HEK293 (cell line): ENCODE measurements at regions not wholly inside any gene's neighbourhood (a gene's known extent, or its start where the extent isn't known, plus 50 kb on each side); places are given as distances from the start of the nearest gene placed in this dataset.

Experiments used
- CTCF ChIA-PET: fragments of 350-600 bp; formaldehyde crosslinking; extraction: SDS; loops from one replicate; lab custom pipeline; 2021; ENCODE audit warnings: antibody characterized with exemption; lab: Yijun Ruan, JAX
- POLR2A ChIA-PET: fragments of 300-600 bp; formaldehyde crosslinking; extraction: SDS; loops from one replicate; lab custom pipeline; 2020; ENCODE audit warnings: antibody characterized with exemption, inconsistent platforms; lab: Yijun Ruan, JAX
- H3K27ac ChIP-seq: fragments of 200-500 bp; sonication (Bioruptor generic); 2 replicates; pipeline ENCODE4 v1.5.1; 2014; ENCODE audit warnings: low read depth, low read length, control low read depth, inconsistent platforms; ENCODE audit errors: extremely low read depth
- H3K36me3 ChIP-seq, 2 experiments: fragments of 200-500 bp in 1 of 2; sonication (Bioruptor generic) in 1 of 2; 1 replicate in 1 of 2; 2 replicates in 1 of 2; pipeline ENCODE4 v1.5.1; 2014 to 2017; ENCODE audit warnings: inconsistent platforms in 2 of 2, low read length in 2 of 2; ENCODE audit not compliant: control insufficient read depth in 2 of 2, insufficient read depth in 1 of 2
- H3K4me1 ChIP-seq: fragments of 200-500 bp; sonication (Bioruptor generic); 2 replicates; pipeline ENCODE4 v1.5.1; 2014; ENCODE audit warnings: mild to moderate bottlenecking, low read length, inconsistent platforms; ENCODE audit not compliant: control insufficient read depth, insufficient read depth
- H3K4me3 ChIP-seq: 2 replicates; pipeline ENCODE4 v1.5.1; 2011; ENCODE audit warnings: low read depth, mild to moderate bottlenecking, control low read depth, low read length, moderate library complexity
- H3K9me3 ChIP-seq: fragments of 200-500 bp; sonication (Bioruptor generic); 2 replicates; pipeline ENCODE4 v1.5.1; 2014; ENCODE audit warnings: low read depth, low read length, inconsistent platforms; ENCODE audit not compliant: control insufficient read depth, insufficient read depth
- GLI4 ChIP-seq: fragments of 450-650 bp; formaldehyde crosslinking; IDR thresholded peaks from 2 replicates; pipeline ENCODE4 v1.5.1; 2016; ENCODE audit warnings: missing biosample characterization, missing genetic modification characterization
- IKZF3 ChIP-seq: fragments of 450-650 bp; IDR thresholded peaks from 2 replicates; pipeline ENCODE4 v1.5.0; 2018; ENCODE audit warnings: missing biosample characterization, mild to moderate bottlenecking, missing genetic modification characterization, moderate library complexity
- SCRT1 ChIP-seq: fragments of 450-650 bp; formaldehyde crosslinking; IDR thresholded peaks from 2 replicates; pipeline ENCODE4 v1.5.1; 2016; ENCODE audit warnings: missing biosample characterization, missing genetic modification characterization, borderline replicate concordance
- SETDB1 ChIP-seq: IDR thresholded peaks from one replicate; pipeline ENCODE4 v1.6.1; 2017; ENCODE audit warnings: mild to moderate bottlenecking, low read length, moderate library complexity, mixed read lengths; ENCODE audit not compliant: insufficient read length
- TCF7L2 ChIP-seq: IDR thresholded peaks from 2 replicates; pipeline ENCODE4 v1.6.1; 2011; ENCODE audit warnings: low read depth, mild to moderate bottlenecking, inconsistent platforms, low read length, moderate library complexity, borderline replicate concordance
- ZBTB20 ChIP-seq: fragments of 450-650 bp; formaldehyde crosslinking; IDR thresholded peaks from 2 replicates; pipeline ENCODE4 v1.5.1; 2016; ENCODE audit warnings: missing biosample characterization, missing genetic modification characterization
- ZBTB48 ChIP-seq: fragments of 450-650 bp; formaldehyde crosslinking; IDR thresholded peaks from 2 replicates; pipeline ENCODE4 v1.5.1; 2016; ENCODE audit warnings: missing biosample characterization, missing genetic modification characterization
- ZNF302 ChIP-seq: fragments of 450-650 bp; formaldehyde crosslinking; IDR thresholded peaks from 2 replicates; pipeline ENCODE4 v1.5.1; 2016; ENCODE audit warnings: missing biosample characterization, missing genetic modification characterization, low read depth
- ZNF324 ChIP-seq: fragments of 450-650 bp; formaldehyde crosslinking; IDR thresholded peaks from 2 replicates; pipeline ENCODE4 v1.5.1; 2016; ENCODE audit warnings: missing biosample characterization, missing genetic modification characterization
- ZNF366 ChIP-seq: fragments of 450-650 bp; formaldehyde crosslinking; conservative IDR thresholded peaks from 2 replicates; pipeline ENCODE4 v1.5.1; 2016; ENCODE audit warnings: missing biosample characterization, missing genetic modification characterization
- ZNF391 ChIP-seq: fragments of 450-650 bp; formaldehyde crosslinking; IDR thresholded peaks from 2 replicates; pipeline ENCODE4 v1.5.1; 2016; ENCODE audit warnings: low read depth, missing biosample characterization, missing genetic modification characterization, borderline replicate concordance
- ZNF473 ChIP-seq: fragments of 450-650 bp; formaldehyde crosslinking; IDR thresholded peaks from 2 replicates; pipeline ENCODE4 v1.5.1; 2017; ENCODE audit warnings: missing biosample characterization, missing genetic modification characterization
- ZNF501 ChIP-seq: fragments of 450-650 bp; formaldehyde crosslinking; IDR thresholded peaks from 2 replicates; pipeline ENCODE4 v1.5.1; 2016; ENCODE audit warnings: missing biosample characterization, missing genetic modification characterization
- ZNF677 ChIP-seq: fragments of 450-650 bp; IDR thresholded peaks from 2 replicates; pipeline ENCODE4 v1.5.0; 2018; ENCODE audit warnings: missing biosample characterization, mild to moderate bottlenecking, missing genetic modification characterization, moderate library complexity
- ZNF777 ChIP-seq: fragments of 450-650 bp; formaldehyde crosslinking; IDR thresholded peaks from 2 replicates; pipeline ENCODE4 v1.5.1; 2017; ENCODE audit warnings: missing biosample characterization, missing genetic modification characterization, borderline replicate concordance
- ZNF843 ChIP-seq: fragments of 450-650 bp; formaldehyde crosslinking; IDR thresholded peaks from 2 replicates; pipeline ENCODE4 v1.5.1; 2016; ENCODE audit warnings: missing biosample characterization, missing genetic modification characterization
- ZXDB ChIP-seq: fragments of 450-650 bp; formaldehyde crosslinking; IDR thresholded peaks from 2 replicates; pipeline ENCODE4 v1.5.1; 2016; ENCODE audit warnings: missing biosample characterization, missing genetic modification characterization
- TF ChIP-seq, protein P1 (sequence below): fragments of 450-650 bp; formaldehyde crosslinking; IDR thresholded peaks from 2 replicates; pipeline ENCODE4 v1.5.1; 2017; ENCODE audit warnings: missing biosample characterization, missing genetic modification characterization
- TF ChIP-seq, protein P2 (sequence below): fragments of 450-650 bp; formaldehyde crosslinking; IDR thresholded peaks from 2 replicates; pipeline ENCODE4 v1.5.1; 2016; ENCODE audit warnings: missing biosample characterization, missing genetic modification characterization

DNA sequence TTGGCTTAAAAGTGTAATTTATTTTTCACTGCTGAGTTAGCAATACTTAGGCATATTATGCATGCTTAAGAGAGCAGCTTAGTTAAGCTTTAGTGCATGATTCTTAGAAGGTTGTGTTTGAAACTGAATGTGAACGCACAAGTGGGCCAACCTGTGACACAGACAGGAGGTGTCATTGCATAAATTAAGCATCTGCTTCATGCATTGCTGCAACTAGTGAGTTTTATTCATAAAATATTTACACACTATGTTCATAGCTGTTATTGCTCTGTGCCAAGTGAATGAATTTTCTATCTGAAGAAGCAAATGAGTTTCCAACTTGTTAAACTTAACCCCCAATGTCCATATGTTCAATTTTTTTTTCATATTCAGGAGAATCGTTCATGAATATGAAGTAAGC, 806.4 kb downstream of the GALR1 start:
- TF ChIP-seq IKZF3 (no peak), ZNF777 (tag by site-specific recombination) (no peak), ZNF677 (tag by site-specific recombination) (no peak), ZBTB48 (tag by site-specific recombination) (no peak), ZNF302 (tag by site-specific recombination) (no peak), SETDB1 (no peak), ZXDB (tag by site-specific recombination) (no peak), TCF7L2 (no peak), ZNF324 (tag by site-specific recombination) (no peak), ZNF473 (no peak)
- H3K4me1 ChIP-seq = no peaks in the 10 kb centered on the region
- no peak overlapping the region for H3K4me3 ChIP-seq
- H3K36me3 ChIP-seq = no peaks in the 10 kb centered on the region
- CTCF ChIA-PET = interaction anchor here (1.0 kb wide), 1 partner anchor 9 kb away, joined by 3 read pairs; no protein-coding TSS in a partner anchor
- no peaks in the 10 kb centered on the region for H3K9me3 ChIP-seq
- H3K27ac ChIP-seq = no peak overlapping the region
- POLR2A ChIA-PET = no interaction called here

DNA sequence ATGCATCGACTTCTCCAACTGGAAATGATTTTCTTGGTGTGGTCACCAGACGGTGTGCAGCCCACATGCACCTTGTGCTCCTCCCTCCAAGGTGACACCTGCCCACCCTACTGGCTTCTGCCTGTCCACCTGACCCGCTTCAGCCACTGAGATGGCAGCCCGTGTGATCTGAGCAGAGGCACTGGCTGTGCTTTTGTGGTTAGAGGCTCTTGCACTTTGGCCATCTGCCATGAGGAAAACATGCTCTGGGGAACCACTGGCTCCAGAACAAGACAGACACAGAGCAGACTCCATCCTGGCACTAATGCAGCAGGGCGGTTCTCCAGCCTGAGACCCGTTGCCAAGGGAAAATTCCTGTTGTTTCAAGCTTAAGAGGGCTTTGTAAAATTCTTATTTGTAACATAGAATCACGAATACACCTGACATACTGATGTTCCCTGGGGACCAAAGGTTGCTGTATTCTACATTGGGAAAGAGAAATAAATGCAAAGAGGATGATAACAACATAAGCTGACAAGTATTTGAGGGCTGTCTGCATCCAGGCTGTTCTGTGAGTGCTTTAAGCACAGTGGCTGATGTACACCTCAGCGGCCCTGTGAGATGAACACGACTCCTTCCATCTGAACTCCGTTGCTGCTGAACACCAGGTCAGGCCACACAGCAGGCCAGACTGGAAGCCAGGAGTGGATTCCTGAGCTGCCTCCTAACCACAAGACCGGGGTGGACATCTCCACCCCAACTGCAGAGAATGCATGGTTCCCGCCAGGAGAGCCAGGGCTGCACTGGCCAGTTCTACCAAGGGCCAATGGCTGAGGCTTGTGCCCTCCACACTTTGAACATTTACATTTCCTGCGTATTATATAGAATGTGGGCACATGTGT, 820.4 kb downstream of the GALR1 start:
- H3K4me3 ChIP-seq = no peak overlapping the region
- no peaks in the 10 kb centered on the region for H3K36me3 ChIP-seq
- ChIA-PET POLR2A (no interaction called here), CTCF (interaction anchor here (0.7 to 1.2 kb wide), 4 partner anchors 24 to 916 kb away, joined by 3 to 4 read pairs (median 3); no protein-coding TSS in a partner anchor)
- H3K9me3 ChIP-seq = no peaks in the 10 kb centered on the region
- H3K4me1 ChIP-seq = 0 out of 2 replicates have a peak, but pooled peaks cover 2% of the 10 kb centered on the region
- H3K27ac ChIP-seq = no peak overlapping the region
- TF ChIP-seq IKZF3 = no peak
- TF ChIP-seq, all 188 proteins: peak for 0

DNA sequence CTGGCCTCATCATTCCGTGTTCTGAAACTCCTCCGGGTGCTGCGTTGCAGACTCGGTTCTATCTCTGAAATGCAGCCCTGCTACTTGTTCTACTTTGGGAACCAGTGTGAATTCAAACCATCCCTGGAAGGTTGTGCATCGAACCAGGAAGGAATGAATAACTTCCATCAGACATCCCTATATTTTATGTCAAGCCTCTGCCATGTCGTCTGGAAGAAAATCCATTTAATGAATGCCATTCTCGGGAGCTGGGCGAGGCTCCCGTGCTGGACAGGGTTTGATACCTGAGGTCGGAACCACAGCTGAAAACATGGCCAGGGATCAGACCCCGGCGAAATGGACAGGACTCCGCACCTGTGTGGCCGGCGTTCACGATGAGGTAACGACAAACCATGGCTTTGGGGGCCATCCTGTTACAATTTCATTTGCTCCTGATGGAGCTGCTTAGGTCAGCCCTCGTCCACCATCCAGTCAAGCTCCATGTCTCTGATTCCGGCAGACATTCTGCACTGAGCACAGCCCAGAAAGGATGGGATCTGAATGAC, 821.6 kb downstream of the GALR1 start:
- Histone ChIP-seq H3K4me1 (0 out of 2 replicates have a peak, but pooled peaks cover 5% of the 10 kb centered on the region), H3K4me3 (no peak overlapping the region), H3K9me3 (no peaks in the 10 kb centered on the region), H3K27ac (no peak overlapping the region), H3K36me3 (no peaks in the 10 kb centered on the region)
- TF ChIP-seq ZNF473 = no peak
- TF ChIP-seq, protein P1, sequence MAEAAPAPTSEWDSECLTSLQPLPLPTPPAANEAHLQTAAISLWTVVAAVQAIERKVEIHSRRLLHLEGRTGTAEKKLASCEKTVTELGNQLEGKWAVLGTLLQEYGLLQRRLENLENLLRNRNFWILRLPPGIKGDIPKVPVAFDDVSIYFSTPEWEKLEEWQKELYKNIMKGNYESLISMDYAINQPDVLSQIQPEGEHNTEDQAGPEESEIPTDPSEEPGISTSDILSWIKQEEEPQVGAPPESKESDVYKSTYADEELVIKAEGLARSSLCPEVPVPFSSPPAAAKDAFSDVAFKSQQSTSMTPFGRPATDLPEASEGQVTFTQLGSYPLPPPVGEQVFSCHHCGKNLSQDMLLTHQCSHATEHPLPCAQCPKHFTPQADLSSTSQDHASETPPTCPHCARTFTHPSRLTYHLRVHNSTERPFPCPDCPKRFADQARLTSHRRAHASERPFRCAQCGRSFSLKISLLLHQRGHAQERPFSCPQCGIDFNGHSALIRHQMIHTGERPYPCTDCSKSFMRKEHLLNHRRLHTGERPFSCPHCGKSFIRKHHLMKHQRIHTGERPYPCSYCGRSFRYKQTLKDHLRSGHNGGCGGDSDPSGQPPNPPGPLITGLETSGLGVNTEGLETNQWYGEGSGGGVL (tag by site-specific recombination) = no peak
- TF ChIP-seq ZBTB20 (tag by site-specific recombination) = no peak
- no peak for TF ChIP-seq ZNF391 (tag by site-specific recombination)
- TF ChIP-seq ZNF302 (tag by site-specific recombination) = no peak
- no peak for TF ChIP-seq ZNF366 (tag by site-specific recombination)
- no peak for TF ChIP-seq SCRT1 (tag by site-specific recombination)
- no peak for TF ChIP-seq ZNF501 (tag by site-specific recombination)
- no peak for TF ChIP-seq ZNF843 (tag by site-specific recombination)
- TF ChIP-seq GLI4 (tag by site-specific recombination) = no peak
- TF ChIP-seq, protein P2, sequence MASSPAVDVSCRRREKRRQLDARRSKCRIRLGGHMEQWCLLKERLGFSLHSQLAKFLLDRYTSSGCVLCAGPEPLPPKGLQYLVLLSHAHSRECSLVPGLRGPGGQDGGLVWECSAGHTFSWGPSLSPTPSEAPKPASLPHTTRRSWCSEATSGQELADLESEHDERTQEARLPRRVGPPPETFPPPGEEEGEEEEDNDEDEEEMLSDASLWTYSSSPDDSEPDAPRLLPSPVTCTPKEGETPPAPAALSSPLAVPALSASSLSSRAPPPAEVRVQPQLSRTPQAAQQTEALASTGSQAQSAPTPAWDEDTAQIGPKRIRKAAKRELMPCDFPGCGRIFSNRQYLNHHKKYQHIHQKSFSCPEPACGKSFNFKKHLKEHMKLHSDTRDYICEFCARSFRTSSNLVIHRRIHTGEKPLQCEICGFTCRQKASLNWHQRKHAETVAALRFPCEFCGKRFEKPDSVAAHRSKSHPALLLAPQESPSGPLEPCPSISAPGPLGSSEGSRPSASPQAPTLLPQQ (tag by site-specific recombination) = no peak
- TF ChIP-seq ZBTB48 (tag by site-specific recombination) = no peak
- ChIA-PET POLR2A (no interaction called here), CTCF (interaction anchor here (0.6 to 1.2 kb wide), 4 partner anchors 49 to 915 kb away, joined by 3 to 4 read pairs (median 4); no protein-coding TSS in a partner anchor)
